ENCODE measurements at regions not wholly inside any gene's neighbourhood (a gene's known extent, or its start where the extent isn't known, plus 50 kb on each side); places are given as distances from the start of the nearest gene placed in this dataset.

- TF ChIP-seq CTCF (IDR thresholded peaks at IDR 0.05 in 2 of 3, conservative IDR thresholded peaks at IDR 0.05 in 1 of 3; ENCODE audit: borderline replicate concordance in 1 of 3, insufficient read depth in 1 of 3, low read depth in 2 of 3, low read length in 2 of 3) (no peak), POLR2AphosphoS5 (IDR thresholded peaks at IDR 0.05; ENCODE audit: low read depth, low read length) (no peak), POLR2A (IDR thresholded peaks at IDR 0.05; ENCODE audit: borderline replicate concordance, extremely low read depth, insufficient read depth, insufficient read length) (no peak)
Measured at GRCh38 chr6:18976091-18976490, 588.9 kb downstream of the RNF144B start (continued).

- intact Hi-C loops (cut with micrococcal nuclease) = no loop called here
- H3K9me3 ChIP-seq (ENCODE audit: control insufficient read depth in 1 of 2, insufficient read depth in 1 of 2, low read depth in 1 of 2, low read length in 2 of 2) = no peaks in the 10 kb centered on the region
- no peak overlapping the region for H3K4me2 ChIP-seq (ENCODE audit: low read length)
- no peak for DNase-seq (ENCODE audit: low read depth, low spot score)
- CTCF ChIA-PET = no interaction called here
- H3K36me3 ChIP-seq (ENCODE audit: control insufficient read depth in 1 of 2, insufficient read depth in 2 of 2, low read length in 2 of 2) = no peaks in the 10 kb centered on the region
- H3K4me1 ChIP-seq (ENCODE audit: control insufficient read depth in 1 of 2, insufficient read depth in 2 of 2, low read length in 2 of 2) = no peaks in the 10 kb centered on the region
- no peak overlapping the region for H3K4me3 ChIP-seq (replicated peaks in 1 of 2; ENCODE audit: low read depth in 1 of 2, low read length in 2 of 2)
- no peaks in the 10 kb centered on the region for H3K9me2 ChIP-seq (ENCODE audit: insufficient read depth)
- H3K79me2 ChIP-seq (ENCODE audit: insufficient read depth, low read length) = no peaks in the 10 kb centered on the region
- H3K9ac ChIP-seq (ENCODE audit: low read length) = no peak overlapping the region
- no peak for ATAC-seq
- POLR2A ChIA-PET = no interaction called here
- no peak overlapping the region for H2AFZ ChIP-seq (ENCODE audit: low read depth, low read length, poor library complexity, severe bottlenecking)
- no peaks in the 10 kb centered on the region for H3K27me3 ChIP-seq (ENCODE audit: insufficient read depth, low read length)
- no TSS peak for BruUV-seq (replicated peaks)
- RAD21 ChIA-PET (ENCODE audit: low non-redundant PET in 1 of 2, low total read pairs in 2 of 2, uncharacterized antibody in 2 of 2, unreplicated experiment in 2 of 2) = no interaction called here
- no peak overlapping the region for H3K27ac ChIP-seq (ENCODE audit: low read depth, low read length)
- H4K20me1 ChIP-seq (ENCODE audit: insufficient read depth) = no peaks in the 10 kb centered on the region
- TF ChIP-seq YY1 (IDR thresholded peaks at IDR 0.05; ENCODE audit: extremely low read depth, insufficient replicate concordance, low read depth, low read length) (no peak), SRF (IDR thresholded peaks at IDR 0.05; ENCODE audit: low read depth) (no peak), EZH2 (IDR thresholded peaks at IDR 0.05) (no peak), CTCF (IDR thresholded peaks at IDR 0.05 in 2 of 3, conservative IDR thresholded peaks at IDR 0.05 in 1 of 3; ENCODE audit: borderline replicate concordance in 1 of 3, insufficient read depth in 1 of 3, low read depth in 2 of 3, low read length in 2 of 3) (no peak), ZBTB33 (IDR thresholded peaks at IDR 0.05; ENCODE audit: extremely low read depth, insufficient replicate concordance, low read length) (no peak), ZNF274 (IDR thresholded peaks at IDR 0.05; ENCODE audit: low read depth, low read length) (no peak), ZFX (IDR thresholded peaks at IDR 0.05) (no peak), JUND (IDR thresholded peaks at IDR 0.05) (no peak), EGR1 (IDR thresholded peaks at IDR 0.05; ENCODE audit: low read depth) (no peak), POLR2A (IDR thresholded peaks at IDR 0.05; ENCODE audit: borderline replicate concordance, extremely low read depth, insufficient read depth, insufficient read length) (no peak), MAX (IDR thresholded peaks at IDR 0.05) (no peak), RAD21 (IDR thresholded peaks at IDR 0.05; ENCODE audit: low read depth) (no peak), SIN3A (IDR thresholded peaks at IDR 0.05; ENCODE audit: low read depth) (no peak), ELF1 (IDR thresholded peaks at IDR 0.05; ENCODE audit: borderline replicate concordance, low read depth) (no peak), TCF7L2 (IDR thresholded peaks at IDR 0.05; ENCODE audit: borderline replicate concordance, extremely low read depth, insufficient read depth, insufficient read length) (no peak)
Measured at GRCh38 chr6:18976966-18977365, 589.8 kb downstream of the RNF144B start.
